ENCODE measurements at regions not wholly inside any gene's neighbourhood (a gene's known extent, or its start where the extent isn't known, plus 50 kb on each side); places are given as distances from the start of the nearest gene placed in this dataset.

GRCh38 chr9:13397661-13398060 lies 118.2 kb upstream of the MPDZ start:
- TF ChIP-seq CTCF (conservative IDR thresholded peaks at IDR 0.05; ENCODE audit: low read depth, low read length) (no peak), EZH2 (IDR thresholded peaks at IDR 0.05; ENCODE audit: borderline replicate concordance, low read depth, low read length, poor library complexity, severe bottlenecking) (no peak)

Data from A673 (cell line).